ENCODE measurements at regions not wholly inside any gene's neighbourhood (a gene's known extent, or its start where the extent isn't known, plus 50 kb on each side); places are given as distances from the start of the nearest gene placed in this dataset.

DNA sequence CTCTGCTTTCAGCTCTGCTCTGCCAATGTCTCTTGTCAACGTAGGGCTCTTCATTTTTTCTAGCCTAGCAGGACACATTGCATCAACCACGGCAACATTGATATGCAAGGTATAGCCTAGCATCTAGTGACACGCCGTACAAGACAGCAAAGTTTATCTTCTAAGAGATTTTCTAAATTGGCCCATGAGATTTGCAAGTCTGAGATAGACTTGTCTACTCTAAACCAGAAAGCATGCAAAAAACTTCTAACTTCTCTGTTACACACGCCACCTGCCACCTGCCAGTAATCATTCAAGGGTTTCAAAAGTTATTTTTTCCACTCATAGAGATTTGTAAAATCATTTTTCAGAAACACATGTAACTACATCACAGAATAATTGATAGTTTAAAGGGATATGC, 1265.7 kb downstream of the C4orf33 start:
- no peaks in the 10 kb centered on the region for H3K9me3 ChIP-seq (ENCODE audit: control insufficient read depth in 1 of 2, low read length in 2 of 2)
- H3K27me3 ChIP-seq (ENCODE audit: control insufficient read depth in 1 of 2, insufficient read depth in 2 of 2, low read length in 2 of 2) = no peaks in the 10 kb centered on the region
- no peak overlapping the region for H3K9ac ChIP-seq (ENCODE audit: low read depth in 1 of 2, low read length in 2 of 2)
- H3K4me1 ChIP-seq (ENCODE audit: control insufficient read depth in 1 of 2, insufficient read depth in 2 of 2, low read length in 2 of 2) = no peaks in the 10 kb centered on the region
- no peak overlapping the region for H3K27ac ChIP-seq (ENCODE audit: low read depth, low read length)
- H3K36me3 ChIP-seq (ENCODE audit: control insufficient read depth in 1 of 2, insufficient read depth in 2 of 2, low read length in 2 of 2) = no peaks in the 10 kb centered on the region
- H3K4me3 ChIP-seq (ENCODE audit: low read depth in 1 of 2, low read length in 2 of 2) = no peak overlapping the region

DNA sequence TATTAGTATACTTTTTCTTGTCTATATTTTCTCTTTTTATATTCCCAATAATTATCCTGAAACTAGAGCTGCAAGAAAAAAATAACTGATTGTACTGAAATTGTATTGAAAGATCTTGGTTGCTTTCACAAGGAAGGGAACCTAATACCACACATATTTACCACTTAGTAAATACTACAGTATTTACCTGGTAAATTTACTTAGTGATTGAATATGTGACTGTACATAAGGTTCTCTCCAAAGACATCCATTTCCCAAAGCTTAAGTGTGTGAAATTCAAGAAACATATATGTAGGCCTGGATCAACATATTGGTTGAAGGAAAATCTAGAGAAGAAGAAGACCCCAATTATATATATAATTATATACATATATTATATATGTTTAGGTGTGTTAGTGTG, 1272.7 kb downstream of the C4orf33 start:
- Histone ChIP-seq H3K36me3 (ENCODE audit: control insufficient read depth in 1 of 2, insufficient read depth in 2 of 2, low read length in 2 of 2) (no peaks in the 10 kb centered on the region), H3K4me3 (ENCODE audit: low read depth in 1 of 2, low read length in 2 of 2) (no peak overlapping the region), H3K9ac (ENCODE audit: low read depth in 1 of 2, low read length in 2 of 2) (no peak overlapping the region), H3K27me3 (ENCODE audit: control insufficient read depth in 1 of 2, insufficient read depth in 2 of 2, low read length in 2 of 2) (no peaks in the 10 kb centered on the region), H3K4me1 (ENCODE audit: control insufficient read depth in 1 of 2, insufficient read depth in 2 of 2, low read length in 2 of 2) (no peaks in the 10 kb centered on the region), H3K9me3 (ENCODE audit: control insufficient read depth in 1 of 2, low read length in 2 of 2) (no peaks in the 10 kb centered on the region), H3K27ac (ENCODE audit: low read depth, low read length) (no peak overlapping the region)

DNA sequence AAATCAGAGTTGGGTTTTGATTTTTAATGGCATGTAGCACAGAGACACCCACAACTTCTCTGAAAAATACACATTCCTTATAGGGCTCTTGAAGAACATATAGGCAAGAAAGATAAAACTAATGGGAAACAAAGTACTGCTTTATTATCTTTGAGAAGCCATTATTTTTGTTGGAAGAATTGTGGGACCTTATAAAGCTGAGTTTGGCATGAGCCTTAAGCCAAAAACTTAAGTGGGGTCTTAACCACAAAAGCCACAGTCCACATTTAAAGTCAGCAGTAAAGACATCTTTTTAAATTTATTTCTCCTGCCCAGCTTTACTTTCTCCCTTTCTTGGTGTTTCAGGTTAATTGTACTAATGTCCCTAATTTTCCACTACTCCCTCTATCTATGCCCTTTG, 1297.3 kb downstream of the C4orf33 start:
- Histone ChIP-seq H3K36me3 (ENCODE audit: control insufficient read depth in 1 of 2, insufficient read depth in 2 of 2, low read length in 2 of 2) (no peaks in the 10 kb centered on the region), H3K9ac (ENCODE audit: low read depth in 1 of 2, low read length in 2 of 2) (no peak overlapping the region), H3K4me1 (ENCODE audit: control insufficient read depth in 1 of 2, insufficient read depth in 2 of 2, low read length in 2 of 2) (no peaks in the 10 kb centered on the region), H3K4me3 (ENCODE audit: low read depth in 1 of 2, low read length in 2 of 2) (no peak overlapping the region), H3K27me3 (ENCODE audit: control insufficient read depth in 1 of 2, insufficient read depth in 2 of 2, low read length in 2 of 2) (no peaks in the 10 kb centered on the region), H3K9me3 (ENCODE audit: control insufficient read depth in 1 of 2, low read length in 2 of 2) (no peaks in the 10 kb centered on the region), H3K27ac (ENCODE audit: low read depth, low read length) (no peak overlapping the region)

DNA sequence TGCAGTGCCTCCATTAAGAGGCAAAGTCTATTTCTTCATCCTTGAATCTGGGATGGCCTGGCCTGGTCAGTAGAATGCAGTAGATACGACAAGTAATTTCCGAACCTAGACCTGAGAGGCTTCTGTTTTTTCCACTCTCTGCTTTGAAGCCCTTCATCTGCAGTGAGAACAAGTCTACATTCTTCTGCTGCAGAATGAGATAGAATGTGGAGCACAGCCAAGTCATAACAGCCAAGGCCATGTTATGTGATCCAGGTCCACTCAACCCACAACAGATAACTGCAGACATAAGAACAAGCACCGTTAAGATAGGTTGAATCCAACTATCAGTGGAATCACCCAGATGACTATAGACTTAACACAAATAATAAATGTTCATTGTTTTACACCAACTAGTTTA, 1297.7 kb downstream of the C4orf33 start:
- Histone ChIP-seq H3K9ac (ENCODE audit: low read depth in 1 of 2, low read length in 2 of 2) (no peak overlapping the region), H3K4me1 (ENCODE audit: control insufficient read depth in 1 of 2, insufficient read depth in 2 of 2, low read length in 2 of 2) (no peaks in the 10 kb centered on the region), H3K36me3 (ENCODE audit: control insufficient read depth in 1 of 2, insufficient read depth in 2 of 2, low read length in 2 of 2) (no peaks in the 10 kb centered on the region), H3K4me3 (ENCODE audit: low read depth in 1 of 2, low read length in 2 of 2) (no peak overlapping the region), H3K27me3 (ENCODE audit: control insufficient read depth in 1 of 2, insufficient read depth in 2 of 2, low read length in 2 of 2) (no peaks in the 10 kb centered on the region), H3K9me3 (ENCODE audit: control insufficient read depth in 1 of 2, low read length in 2 of 2) (no peaks in the 10 kb centered on the region), H3K27ac (ENCODE audit: low read depth, low read length) (no peak overlapping the region)

DNA sequence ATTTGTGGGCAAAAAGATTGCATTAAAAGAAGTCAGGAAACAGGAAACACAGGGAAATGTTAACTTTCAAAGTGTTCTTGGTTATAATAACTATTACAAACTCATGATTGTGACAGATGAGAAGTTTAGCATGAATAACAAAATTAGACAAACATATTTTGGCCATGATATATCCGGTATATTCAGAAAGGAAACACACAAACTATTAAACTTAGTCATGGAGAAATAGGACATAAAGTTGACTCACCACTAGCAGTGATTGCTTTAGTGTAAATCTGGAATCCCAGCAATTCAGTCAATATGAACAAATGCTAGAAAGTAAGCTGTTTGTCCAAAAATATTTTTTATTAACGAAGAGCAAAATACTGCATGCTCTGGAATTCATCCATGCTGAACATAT, 1299.9 kb downstream of the C4orf33 start:
- H3K4me3 ChIP-seq (ENCODE audit: low read depth in 1 of 2, low read length in 2 of 2) = no peak overlapping the region
- H3K27ac ChIP-seq (ENCODE audit: low read depth, low read length) = no peak overlapping the region
- H3K4me1 ChIP-seq (ENCODE audit: control insufficient read depth in 1 of 2, insufficient read depth in 2 of 2, low read length in 2 of 2) = no peaks in the 10 kb centered on the region
- H3K9ac ChIP-seq (ENCODE audit: low read depth in 1 of 2, low read length in 2 of 2) = no peak overlapping the region
- H3K36me3 ChIP-seq (ENCODE audit: control insufficient read depth in 1 of 2, insufficient read depth in 2 of 2, low read length in 2 of 2) = no peaks in the 10 kb centered on the region
- no peaks in the 10 kb centered on the region for H3K27me3 ChIP-seq (ENCODE audit: control insufficient read depth in 1 of 2, insufficient read depth in 2 of 2, low read length in 2 of 2)
- no peaks in the 10 kb centered on the region for H3K9me3 ChIP-seq (ENCODE audit: control insufficient read depth in 1 of 2, low read length in 2 of 2)

DNA sequence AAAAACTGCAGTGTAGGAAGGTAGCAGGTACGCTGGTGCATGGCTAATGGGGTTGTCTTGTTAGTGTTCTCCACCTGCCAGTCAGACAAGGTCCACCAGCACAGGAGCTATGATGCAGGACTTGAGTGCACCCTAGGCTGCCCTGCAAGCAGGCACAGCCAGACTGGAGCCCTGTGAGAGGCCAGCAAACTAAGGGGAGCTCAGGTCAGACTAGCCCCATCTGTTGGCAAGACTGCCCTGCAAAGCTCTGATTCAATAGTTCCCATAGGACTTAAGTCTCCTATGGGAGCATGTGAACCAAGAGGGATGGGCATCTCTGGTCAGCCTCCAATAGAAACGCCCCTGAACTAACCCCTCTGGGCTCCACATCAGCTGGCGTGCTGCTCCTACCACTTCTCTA, 1307.3 kb downstream of the C4orf33 start:
- Histone ChIP-seq H3K9ac (ENCODE audit: low read depth in 1 of 2, low read length in 2 of 2) (no peak overlapping the region), H3K27ac (ENCODE audit: low read depth, low read length) (no peak overlapping the region), H3K4me3 (ENCODE audit: low read depth in 1 of 2, low read length in 2 of 2) (no peak overlapping the region), H3K27me3 (ENCODE audit: control insufficient read depth in 1 of 2, insufficient read depth in 2 of 2, low read length in 2 of 2) (no peaks in the 10 kb centered on the region), H3K9me3 (ENCODE audit: control insufficient read depth in 1 of 2, low read length in 2 of 2) (no peaks in the 10 kb centered on the region), H3K36me3 (ENCODE audit: control insufficient read depth in 1 of 2, insufficient read depth in 2 of 2, low read length in 2 of 2) (no peaks in the 10 kb centered on the region), H3K4me1 (ENCODE audit: control insufficient read depth in 1 of 2, insufficient read depth in 2 of 2, low read length in 2 of 2) (no peaks in the 10 kb centered on the region)

DNA sequence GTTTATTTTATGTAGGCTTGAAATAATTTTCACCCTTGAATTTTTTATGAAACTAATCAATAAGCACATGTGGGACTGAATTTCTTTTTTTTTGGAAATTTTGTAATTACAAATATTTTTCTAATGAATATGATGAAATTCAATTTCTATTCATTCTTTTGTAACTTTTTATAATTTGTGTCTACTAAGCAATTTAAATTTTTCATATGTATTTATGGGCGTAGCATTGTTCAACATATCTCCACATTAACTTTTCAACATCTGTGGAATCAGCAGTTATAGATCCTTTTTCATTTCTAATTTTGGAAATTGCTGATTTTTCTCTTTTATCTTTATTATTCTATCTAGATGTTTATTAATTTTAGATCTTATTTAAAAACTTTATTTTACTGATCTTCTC, 1320.3 kb downstream of the C4orf33 start:
- no peak overlapping the region for H3K4me3 ChIP-seq (ENCODE audit: low read depth in 1 of 2, low read length in 2 of 2)
- no peaks in the 10 kb centered on the region for H3K4me1 ChIP-seq (ENCODE audit: control insufficient read depth in 1 of 2, insufficient read depth in 2 of 2, low read length in 2 of 2)
- H3K27ac ChIP-seq (ENCODE audit: low read depth, low read length) = no peak overlapping the region
- H3K36me3 ChIP-seq (ENCODE audit: control insufficient read depth in 1 of 2, insufficient read depth in 2 of 2, low read length in 2 of 2) = no peaks in the 10 kb centered on the region
- no peaks in the 10 kb centered on the region for H3K27me3 ChIP-seq (ENCODE audit: control insufficient read depth in 1 of 2, insufficient read depth in 2 of 2, low read length in 2 of 2)
- H3K9me3 ChIP-seq (ENCODE audit: control insufficient read depth in 1 of 2, low read length in 2 of 2) = no peaks in the 10 kb centered on the region
- H3K9ac ChIP-seq (ENCODE audit: low read depth in 1 of 2, low read length in 2 of 2) = no peak overlapping the region

DNA sequence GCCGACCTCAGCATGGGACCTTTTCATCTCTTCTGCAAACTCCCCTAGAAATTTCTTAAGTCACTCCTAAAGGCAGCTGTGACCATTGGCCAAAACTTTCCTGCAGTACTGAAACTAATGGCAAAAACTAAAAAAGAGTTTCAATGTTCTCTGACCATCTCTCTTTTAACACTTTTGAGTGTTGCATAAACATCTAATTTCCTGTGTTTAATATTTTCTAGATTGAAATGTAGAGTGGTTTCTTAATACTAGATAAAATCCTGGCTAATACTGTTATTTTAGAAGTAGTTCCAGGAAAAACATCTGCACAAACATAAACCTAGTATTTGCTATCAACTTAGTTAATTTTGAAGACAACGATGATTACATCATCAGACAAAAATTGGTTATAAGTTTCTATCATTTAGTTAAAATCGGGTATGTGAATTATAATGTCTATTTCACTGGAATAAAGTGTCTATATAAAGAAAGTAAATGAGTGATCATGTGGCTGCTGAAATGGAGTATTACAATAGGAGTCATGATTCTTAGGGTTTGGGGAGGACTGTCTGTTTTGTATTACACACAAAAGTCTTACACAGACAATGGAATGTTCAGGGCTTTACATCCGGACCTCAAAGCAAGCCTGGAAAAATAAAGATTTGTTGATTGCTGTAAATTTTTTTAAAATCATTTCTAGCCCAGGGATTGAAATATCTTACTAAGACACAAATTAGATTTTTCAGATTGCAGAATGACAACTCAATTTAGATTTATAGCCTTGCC, 1323.4 kb downstream of the C4orf33 start:
- H3K9ac ChIP-seq (ENCODE audit: low read depth in 1 of 2, low read length in 2 of 2) = no peak overlapping the region
- H3K4me3 ChIP-seq (ENCODE audit: low read depth in 1 of 2, low read length in 2 of 2) = no peak overlapping the region
- no peak overlapping the region for H3K27ac ChIP-seq (ENCODE audit: low read depth, low read length)
- H3K27me3 ChIP-seq (ENCODE audit: control insufficient read depth in 1 of 2, insufficient read depth in 2 of 2, low read length in 2 of 2) = no peaks in the 10 kb centered on the region
- no peaks in the 10 kb centered on the region for H3K9me3 ChIP-seq (ENCODE audit: control insufficient read depth in 1 of 2, low read length in 2 of 2)
- no peaks in the 10 kb centered on the region for H3K4me1 ChIP-seq (ENCODE audit: control insufficient read depth in 1 of 2, insufficient read depth in 2 of 2, low read length in 2 of 2)
- H3K36me3 ChIP-seq (ENCODE audit: control insufficient read depth in 1 of 2, insufficient read depth in 2 of 2, low read length in 2 of 2) = no peaks in the 10 kb centered on the region

DNA sequence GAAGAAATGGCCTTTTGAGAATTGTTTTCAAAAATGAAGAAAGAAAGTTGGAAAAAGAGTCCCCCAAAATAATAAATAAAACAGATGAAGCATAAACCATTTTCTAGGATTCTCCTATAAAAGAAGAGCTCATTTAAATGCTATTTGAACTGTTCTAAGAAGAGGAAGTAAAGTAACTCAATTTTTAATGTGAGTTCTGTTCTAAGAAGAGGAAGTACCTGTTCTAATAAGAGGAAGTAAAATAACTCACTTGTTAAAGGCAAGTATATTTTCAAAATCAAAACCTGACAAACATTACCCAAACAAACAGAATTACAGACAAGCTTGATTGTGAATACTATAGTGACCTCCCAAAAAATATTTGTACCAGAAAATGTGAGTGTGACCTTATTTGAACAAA, 1326.3 kb downstream of the C4orf33 start:
- Histone ChIP-seq H3K9me3 (ENCODE audit: control insufficient read depth in 1 of 2, low read length in 2 of 2) (no peaks in the 10 kb centered on the region), H3K27ac (ENCODE audit: low read depth, low read length) (no peak overlapping the region), H3K36me3 (ENCODE audit: control insufficient read depth in 1 of 2, insufficient read depth in 2 of 2, low read length in 2 of 2) (no peaks in the 10 kb centered on the region), H3K4me3 (ENCODE audit: low read depth in 1 of 2, low read length in 2 of 2) (no peak overlapping the region), H3K27me3 (ENCODE audit: control insufficient read depth in 1 of 2, insufficient read depth in 2 of 2, low read length in 2 of 2) (no peaks in the 10 kb centered on the region), H3K9ac (ENCODE audit: low read depth in 1 of 2, low read length in 2 of 2) (no peak overlapping the region), H3K4me1 (ENCODE audit: control insufficient read depth in 1 of 2, insufficient read depth in 2 of 2, low read length in 2 of 2) (no peaks in the 10 kb centered on the region)

DNA sequence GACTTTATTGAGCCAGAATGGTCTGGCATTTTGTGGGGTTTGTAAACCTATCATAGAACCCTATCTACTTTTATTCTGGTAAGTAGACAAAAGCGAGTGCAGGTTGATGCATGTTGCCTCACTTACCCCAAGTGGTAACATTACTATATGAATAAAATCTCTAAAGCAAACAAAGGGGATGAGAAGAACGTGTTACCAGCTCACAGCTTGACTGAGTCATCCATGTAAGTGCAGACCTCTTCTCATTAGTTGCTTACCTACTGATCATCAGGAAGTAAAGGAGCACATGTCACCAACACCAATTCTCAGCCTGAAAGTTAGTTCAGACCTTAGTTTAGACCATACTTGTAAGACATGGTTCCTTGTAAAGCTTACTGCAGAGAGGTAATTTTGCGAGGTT, 1328.3 kb downstream of the C4orf33 start:
- Histone ChIP-seq H3K4me3 (ENCODE audit: low read depth in 1 of 2, low read length in 2 of 2) (no peak overlapping the region), H3K27ac (ENCODE audit: low read depth, low read length) (no peak overlapping the region), H3K36me3 (ENCODE audit: control insufficient read depth in 1 of 2, insufficient read depth in 2 of 2, low read length in 2 of 2) (no peaks in the 10 kb centered on the region), H3K27me3 (ENCODE audit: control insufficient read depth in 1 of 2, insufficient read depth in 2 of 2, low read length in 2 of 2) (no peaks in the 10 kb centered on the region), H3K4me1 (ENCODE audit: control insufficient read depth in 1 of 2, insufficient read depth in 2 of 2, low read length in 2 of 2) (no peaks in the 10 kb centered on the region), H3K9ac (ENCODE audit: low read depth in 1 of 2, low read length in 2 of 2) (no peak overlapping the region), H3K9me3 (ENCODE audit: control insufficient read depth in 1 of 2, low read length in 2 of 2) (no peaks in the 10 kb centered on the region)

DNA sequence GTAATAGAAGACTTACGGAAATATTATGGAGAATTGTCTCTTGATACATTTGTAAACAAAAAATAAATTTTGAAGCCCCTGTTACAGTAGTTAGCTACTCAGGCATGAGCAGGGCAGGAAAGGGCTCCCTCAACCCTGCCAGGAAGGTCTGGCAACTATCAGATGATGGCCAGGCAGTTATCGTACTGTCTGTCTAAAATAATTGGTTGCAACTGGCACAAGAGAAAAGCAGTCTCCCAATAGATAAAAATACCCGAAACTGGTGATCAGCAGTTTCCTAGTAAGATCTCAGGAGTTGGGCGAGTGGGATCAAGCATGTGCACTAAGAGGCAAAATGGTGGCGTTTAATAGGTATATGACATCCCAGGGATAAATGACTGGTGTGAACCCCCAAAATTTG, 1336.3 kb downstream of the C4orf33 start:
- Histone ChIP-seq H3K9ac (ENCODE audit: low read depth in 1 of 2, low read length in 2 of 2) (no peak overlapping the region), H3K4me1 (ENCODE audit: control insufficient read depth in 1 of 2, insufficient read depth in 2 of 2, low read length in 2 of 2) (no peaks in the 10 kb centered on the region), H3K36me3 (ENCODE audit: control insufficient read depth in 1 of 2, insufficient read depth in 2 of 2, low read length in 2 of 2) (no peaks in the 10 kb centered on the region), H3K9me3 (ENCODE audit: control insufficient read depth in 1 of 2, low read length in 2 of 2) (no peaks in the 10 kb centered on the region), H3K27ac (ENCODE audit: low read depth, low read length) (no peak overlapping the region), H3K27me3 (ENCODE audit: control insufficient read depth in 1 of 2, insufficient read depth in 2 of 2, low read length in 2 of 2) (no peaks in the 10 kb centered on the region), H3K4me3 (ENCODE audit: low read depth in 1 of 2, low read length in 2 of 2) (no peak overlapping the region)
